GM23338 (cell line): ENCODE measurements at regions not wholly inside any gene's neighbourhood (a gene's known extent, or its start where the extent isn't known, plus 50 kb on each side); places are given as distances from the start of the nearest gene placed in this dataset.

Source experiments
- ATAC-seq: fragments of 200-7000 bp; cut with Tn5 transposase; 3 replicates; pipeline ENCODE4 v1.9.1; 2020
- DNase-seq: peaks from one replicate; pipeline ENCODE4 v3.0.0-alpha.2; 2015; ENCODE audit warnings: low spot score
- H2AFZ ChIP-seq: fragments of 200-600 bp; sonication (generic); 2 replicates; pipeline ENCODE4 v1.8.0; 2016; ENCODE audit warnings: antibody characterized with exemption, mild to moderate bottlenecking, moderate library complexity
- H3F3A ChIP-seq: fragments of 200-600 bp; sonication (generic); replicated peaks from 2 replicates; pipeline ENCODE4 v1.8.0; 2017; ENCODE audit warnings: antibody characterized with exemption, mixed run types, low read depth
- H3K27ac ChIP-seq: fragments of 200-600 bp; sonication (generic); 2 replicates; pipeline ENCODE4 v1.6.1; 2016; ENCODE audit warnings: low read depth
- H3K27me3 ChIP-seq: fragments of 200-600 bp; sonication (generic); 2 replicates; pipeline ENCODE4 v1.8.0; 2016; ENCODE audit warnings: mild to moderate bottlenecking, mixed run types, moderate library complexity; ENCODE audit not compliant: insufficient read depth
- H3K36me3 ChIP-seq: fragments of 200-600 bp; sonication (generic); 2 replicates; pipeline ENCODE4 v1.8.0; 2016; ENCODE audit warnings: mild to moderate bottlenecking; ENCODE audit not compliant: insufficient read depth
- H3K4me1 ChIP-seq: fragments of 200-600 bp; sonication (generic); 2 replicates; pipeline ENCODE4 v1.8.0; 2016; ENCODE audit warnings: mild to moderate bottlenecking, moderate library complexity; ENCODE audit not compliant: insufficient read depth
- H3K4me2 ChIP-seq: fragments of 200-600 bp; sonication (generic); 2 replicates; pipeline ENCODE4 v1.7.1; 2017; ENCODE audit warnings: mixed run types
- H3K4me3 ChIP-seq: fragments of 200-600 bp; sonication (generic); 2 replicates; pipeline ENCODE4 v1.6.1; 2016; ENCODE audit warnings: mixed run types
- H3K79me2 ChIP-seq: fragments of 200-600 bp; sonication (generic); replicated peaks from 2 replicates; pipeline ENCODE4 v1.8.0; 2017; ENCODE audit warnings: mild to moderate bottlenecking; ENCODE audit not compliant: insufficient read depth
- H3K9me2 ChIP-seq: fragments of 200-600 bp; sonication (generic); 2 replicates; pipeline ENCODE4 v1.8.0; 2017; ENCODE audit not compliant: insufficient read depth
- H4K20me1 ChIP-seq: fragments of 200-600 bp; sonication (generic); replicated peaks from 2 replicates; pipeline ENCODE4 v1.8.0; 2017; ENCODE audit warnings: mild to moderate bottlenecking; ENCODE audit not compliant: insufficient read depth
- H3K27ac Mint-ChIP-seq: 2 replicates; pipeline ENCODE4 v1.8.0; 2020; ENCODE audit warnings: inconsistent platforms, mild to moderate bottlenecking, moderate library complexity, mixed read lengths
- H3K27me3 Mint-ChIP-seq: 3 replicates; pipeline ENCODE4 v1.8.0; 2022; ENCODE audit warnings: low read depth, mild to moderate bottlenecking, moderate library complexity, mixed read lengths, inconsistent platforms; ENCODE audit not compliant: insufficient read depth, poor library complexity
- H3K36me3 Mint-ChIP-seq: 3 replicates; pipeline ENCODE4 v1.8.0; 2021; ENCODE audit warnings: low read depth, mild to moderate bottlenecking, inconsistent platforms, moderate library complexity, mixed read lengths
- H3K4me1 Mint-ChIP-seq: 3 replicates; pipeline ENCODE4 v1.8.0; 2020; ENCODE audit warnings: mild to moderate bottlenecking, inconsistent platforms, mixed read lengths
- H3K4me3 Mint-ChIP-seq: 3 replicates; pipeline ENCODE4 v1.8.0; 2021; ENCODE audit warnings: moderate library complexity, mild to moderate bottlenecking, inconsistent platforms, mixed read lengths
- H3K9me3 Mint-ChIP-seq: 3 replicates; pipeline ENCODE4 v1.8.0; 2020; ENCODE audit warnings: moderate library complexity, mild to moderate bottlenecking, inconsistent platforms, mixed read lengths
- ETS1 ChIP-seq: IDR thresholded peaks from 2 replicates; pipeline ENCODE4 v1.6.1; 2016; ENCODE audit warnings: antibody characterized with exemption
- EZH2 ChIP-seq: fragments of 200-600 bp; sonication (generic); IDR thresholded peaks from one replicate; pipeline ENCODE4 v1.8.0; 2017; ENCODE audit warnings: antibody characterized with exemption, mild to moderate bottlenecking, low read depth; ENCODE audit not compliant: unreplicated experiment
- NANOG ChIP-seq: IDR thresholded peaks from 2 replicates; pipeline ENCODE4 v1.6.1; 2016; ENCODE audit warnings: antibody characterized with exemption, borderline replicate concordance
- REST ChIP-seq: IDR thresholded peaks from one replicate; pipeline ENCODE4 v1.6.1; 2018; ENCODE audit warnings: antibody characterized with exemption; ENCODE audit not compliant: unreplicated experiment
- STAT1 ChIP-seq: IDR thresholded peaks from one replicate; pipeline ENCODE4 v1.6.1; 2016; ENCODE audit warnings: antibody characterized with exemption; ENCODE audit not compliant: unreplicated experiment
- ZNF114 ChIP-seq: fragments of 250-450 bp; sonication (Bioruptor Pico); IDR thresholded peaks from 2 replicates; pipeline ENCODE4 v1.5.0; 2020; ENCODE audit warnings: mild to moderate bottlenecking, moderate library complexity
- TF ChIP-seq, protein P1 (sequence below): fragments of 250-450 bp; sonication (Bioruptor Pico); IDR thresholded peaks from 2 replicates; pipeline ENCODE4 v1.5.0; 2020; ENCODE audit warnings: mild to moderate bottlenecking, moderate library complexity

- Mint-ChIP-seq H3K27ac (no peak overlapping the region), H3K36me3 (no peaks in the 10 kb centered on the region), H3K9me3 (no peaks in the 10 kb centered on the region), H3K4me3 (no peak overlapping the region), H3K4me1 (peaks cover 7% of the 10 kb centered on the region; the same call in 2 of the 3 replicates), H3K27me3 (no peaks in the 10 kb centered on the region)
- Histone ChIP-seq H2AFZ (no peak overlapping the region), H3K4me1 (no peaks in the 10 kb centered on the region), H3K27me3 (no peaks in the 10 kb centered on the region), H3K36me3 (no peaks in the 10 kb centered on the region), H3K4me3 (no peak overlapping the region), H4K20me1 (no peaks in the 10 kb centered on the region), H3K27ac (no peak overlapping the region), H3K79me2 (no peaks in the 10 kb centered on the region), H3K9me2 (no peaks in the 10 kb centered on the region), H3K4me2 (no peak overlapping the region), H3F3A (no peaks in the 10 kb centered on the region)
- ATAC-seq (no peak), DNase-seq (no peak)
- TF ChIP-seq STAT1, result no peak
- TF ChIP-seq, protein P1, sequence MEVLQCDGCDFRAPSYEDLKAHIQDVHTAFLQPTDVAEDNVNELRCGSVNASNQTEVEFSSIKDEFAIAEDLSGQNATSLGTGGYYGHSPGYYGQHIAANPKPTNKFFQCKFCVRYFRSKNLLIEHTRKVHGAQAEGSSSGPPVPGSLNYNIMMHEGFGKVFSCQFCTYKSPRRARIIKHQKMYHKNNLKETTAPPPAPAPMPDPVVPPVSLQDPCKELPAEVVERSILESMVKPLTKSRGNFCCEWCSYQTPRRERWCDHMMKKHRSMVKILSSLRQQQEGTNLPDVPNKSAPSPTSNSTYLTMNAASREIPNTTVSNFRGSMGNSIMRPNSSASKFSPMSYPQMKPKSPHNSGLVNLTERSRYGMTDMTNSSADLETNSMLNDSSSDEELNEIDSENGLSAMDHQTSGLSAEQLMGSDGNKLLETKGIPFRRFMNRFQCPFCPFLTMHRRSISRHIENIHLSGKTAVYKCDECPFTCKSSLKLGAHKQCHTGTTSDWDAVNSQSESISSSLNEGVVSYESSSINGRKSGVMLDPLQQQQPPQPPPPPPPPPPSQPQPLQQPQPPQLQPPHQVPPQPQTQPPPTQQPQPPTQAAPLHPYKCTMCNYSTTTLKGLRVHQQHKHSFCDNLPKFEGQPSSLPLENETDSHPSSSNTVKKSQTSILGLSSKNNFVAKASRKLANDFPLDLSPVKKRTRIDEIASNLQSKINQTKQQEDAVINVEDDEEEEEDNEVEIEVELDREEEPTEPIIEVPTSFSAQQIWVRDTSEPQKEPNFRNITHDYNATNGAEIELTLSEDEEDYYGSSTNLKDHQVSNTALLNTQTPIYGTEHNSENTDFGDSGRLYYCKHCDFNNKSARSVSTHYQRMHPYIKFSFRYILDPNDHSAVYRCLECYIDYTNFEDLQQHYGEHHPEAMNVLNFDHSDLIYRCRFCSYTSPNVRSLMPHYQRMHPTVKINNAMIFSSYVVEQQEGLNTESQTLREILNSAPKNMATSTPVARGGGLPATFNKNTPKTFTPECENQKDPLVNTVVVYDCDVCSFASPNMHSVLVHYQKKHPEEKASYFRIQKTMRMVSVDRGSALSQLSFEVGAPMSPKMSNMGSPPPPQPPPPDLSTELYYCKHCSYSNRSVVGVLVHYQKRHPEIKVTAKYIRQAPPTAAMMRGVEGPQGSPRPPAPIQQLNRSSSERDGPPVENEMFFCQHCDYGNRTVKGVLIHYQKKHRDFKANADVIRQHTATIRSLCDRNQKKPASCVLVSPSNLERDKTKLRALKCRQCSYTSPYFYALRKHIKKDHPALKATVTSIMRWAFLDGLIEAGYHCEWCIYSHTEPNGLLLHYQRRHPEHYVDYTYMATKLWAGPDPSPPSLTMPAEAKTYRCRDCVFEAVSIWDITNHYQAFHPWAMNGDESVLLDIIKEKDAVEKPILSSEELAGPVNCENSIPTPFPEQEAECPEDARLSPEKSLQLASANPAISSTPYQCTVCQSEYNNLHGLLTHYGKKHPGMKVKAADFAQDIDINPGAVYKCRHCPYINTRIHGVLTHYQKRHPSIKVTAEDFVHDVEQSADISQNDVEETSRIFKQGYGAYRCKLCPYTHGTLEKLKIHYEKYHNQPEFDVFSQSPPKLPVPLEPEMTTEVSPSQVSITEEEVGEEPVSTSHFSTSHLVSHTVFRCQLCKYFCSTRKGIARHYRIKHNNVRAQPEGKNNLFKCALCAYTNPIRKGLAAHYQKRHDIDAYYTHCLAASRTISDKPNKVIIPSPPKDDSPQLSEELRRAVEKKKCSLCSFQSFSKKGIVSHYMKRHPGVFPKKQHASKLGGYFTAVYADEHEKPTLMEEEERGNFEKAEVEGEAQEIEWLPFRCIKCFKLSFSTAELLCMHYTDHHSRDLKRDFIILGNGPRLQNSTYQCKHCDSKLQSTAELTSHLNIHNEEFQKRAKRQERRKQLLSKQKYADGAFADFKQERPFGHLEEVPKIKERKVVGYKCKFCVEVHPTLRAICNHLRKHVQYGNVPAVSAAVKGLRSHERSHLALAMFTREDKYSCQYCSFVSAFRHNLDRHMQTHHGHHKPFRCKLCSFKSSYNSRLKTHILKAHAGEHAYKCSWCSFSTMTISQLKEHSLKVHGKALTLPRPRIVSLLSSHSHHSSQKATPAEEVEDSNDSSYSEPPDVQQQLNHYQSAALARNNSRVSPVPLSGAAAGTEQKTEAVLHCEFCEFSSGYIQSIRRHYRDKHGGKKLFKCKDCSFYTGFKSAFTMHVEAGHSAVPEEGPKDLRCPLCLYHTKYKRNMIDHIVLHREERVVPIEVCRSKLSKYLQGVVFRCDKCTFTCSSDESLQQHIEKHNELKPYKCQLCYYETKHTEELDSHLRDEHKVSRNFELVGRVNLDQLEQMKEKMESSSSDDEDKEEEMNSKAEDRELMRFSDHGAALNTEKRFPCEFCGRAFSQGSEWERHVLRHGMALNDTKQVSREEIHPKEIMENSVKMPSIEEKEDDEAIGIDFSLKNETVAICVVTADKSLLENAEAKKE (CRISPR knock-in tag), result no peak
- TF ChIP-seq NANOG, result no peak
- no peak for TF ChIP-seq REST
- no peak for TF ChIP-seq ZNF114 (CRISPR knock-in tag)
- no peak for TF ChIP-seq EZH2
- no peak for TF ChIP-seq ETS1
These were observed 974.9 kb downstream of the RPA4 start for GRCh38 chrX:97858592-97858991.
